ENCODE measurements at regions not wholly inside any gene's neighbourhood (a gene's known extent, or its start where the extent isn't known, plus 50 kb on each side); places are given as distances from the start of the nearest gene placed in this dataset.

- no peaks in the 10 kb centered on the region for H3K23me2 ChIP-seq (ENCODE audit: low read depth, low read length)
- no peak overlapping the region for H3K23ac ChIP-seq (ENCODE audit: insufficient read length)
- TF ChIP-seq NANOG (IDR thresholded peaks at IDR 0.05; ENCODE audit: insufficient read depth, low read depth, low read length, poor library complexity, severe bottlenecking) (no peak), RNF2 (IDR thresholded peaks at IDR 0.05; ENCODE audit: borderline replicate concordance, low read depth, low read length, missing control alignments, poor library complexity, severe bottlenecking) (no peak), BACH1 (IDR thresholded peaks at IDR 0.05; ENCODE audit: low read length) (no peak), MAX (IDR thresholded peaks at IDR 0.05) (no peak), E2F6 (IDR thresholded peaks at IDR 0.05) (no peak), SIN3A (conservative IDR thresholded peaks at IDR 0.05 in 1 of 2, IDR thresholded peaks at IDR 0.05 in 1 of 2; ENCODE audit: low read depth in 1 of 2, low read length in 2 of 2) (no peak), CREB1 (IDR thresholded peaks at IDR 0.05) (no peak), CHD2 (IDR thresholded peaks at IDR 0.05; ENCODE audit: low read length) (no peak), CHD1 (IDR thresholded peaks at IDR 0.05; ENCODE audit: low read depth, low read length) (no peak), JUN (IDR thresholded peaks at IDR 0.05; ENCODE audit: low read depth, low read length) (no peak), SP1 (IDR thresholded peaks at IDR 0.05; ENCODE audit: low read depth, low read length) (no peak), RFX5 (IDR thresholded peaks at IDR 0.05; ENCODE audit: borderline replicate concordance, low read depth, low read length) (no peak), SP4 (IDR thresholded peaks at IDR 0.05; ENCODE audit: low read length) (no peak), GABPA (IDR thresholded peaks at IDR 0.05; ENCODE audit: borderline replicate concordance, insufficient read depth, low read length) (no peak), SIRT6 (IDR thresholded peaks at IDR 0.05; ENCODE audit: low read length) (no peak)
Observed at GRCh38 chr5:30501065-30501464, 692.4 kb upstream of the CDH6 start.

More at GRCh38 chr5:30501065-30501464, 692.4 kb upstream of the CDH6 start:
- H3K79me1 ChIP-seq (ENCODE audit: low read depth, low read length): no peaks in the 10 kb centered on the region
- H4K91ac ChIP-seq (replicated peaks; ENCODE audit: insufficient read length, low read length): no peak overlapping the region
- no peak for DNase-seq (ENCODE audit: low read depth in 1 of 2, low spot score in 2 of 2)
- peaks cover 0 to 3% (median 1%) of the 10 kb centered on the region in 4 experiments; a peak in 1 of 7 replicates for H3K4me1 ChIP-seq (replicated peaks in 1 of 4; ENCODE audit: control insufficient read depth in 3 of 4, insufficient read depth in 4 of 4, low read length in 3 of 4)
- H4K5ac ChIP-seq (ENCODE audit: insufficient read length, low read depth, low read length): no peak overlapping the region
- no peak overlapping the region for H3K4ac ChIP-seq (replicated peaks; ENCODE audit: insufficient read length, low read depth, low read length)
- H4K8ac ChIP-seq (ENCODE audit: extremely low read depth, insufficient read depth, low read length): no peak overlapping the region
- no peak overlapping the region for H3K4me3 ChIP-seq (ENCODE audit: extremely low read depth in 1 of 4, insufficient read depth in 2 of 4, low read depth in 3 of 4, low read length in 4 of 4)
- no peak overlapping the region for H2BK20ac ChIP-seq (ENCODE audit: low read length)
- H2AK5ac ChIP-seq (ENCODE audit: low read depth, low read length): no peak overlapping the region
- no peak overlapping the region for H3K4me2 ChIP-seq (ENCODE audit: insufficient read depth in 1 of 2, low read depth in 2 of 2, low read length in 2 of 2)
- H3K18ac ChIP-seq (ENCODE audit: extremely low read depth, low read length): no peak overlapping the region
- ChIA-PET CTCF (ENCODE audit: partially characterized antibody) (interaction anchor here (1.6 kb wide), 1 partner anchor 100 kb away, joined by 3 read pairs; no protein-coding TSS in a partner anchor), POLR2A (ENCODE audit: partially characterized antibody) (no interaction called here)
- no peaks in the 10 kb centered on the region for H3K27me3 ChIP-seq (replicated peaks in 1 of 4; ENCODE audit: control insufficient read depth in 3 of 4, extremely low read depth in 1 of 4, insufficient read depth in 3 of 4, low read length in 3 of 4)
- no peak overlapping the region for H3K27ac ChIP-seq (ENCODE audit: low read depth, low read length)
- H2BK5ac ChIP-seq (ENCODE audit: low read depth, low read length): no peak overlapping the region
- FAIRE-seq: no peak
- no peak overlapping the region for H2BK120ac ChIP-seq (replicated peaks; ENCODE audit: low read depth, low read length)
- no peaks in the 10 kb centered on the region for H3K79me2 ChIP-seq (ENCODE audit: control insufficient read depth in 1 of 2, insufficient read depth in 2 of 2, low read length in 2 of 2)
- H3K56ac ChIP-seq (replicated peaks; ENCODE audit: insufficient read length, low read depth, low read length): no peak overlapping the region
- no peak overlapping the region for H2BK15ac ChIP-seq (ENCODE audit: low read length)
- no peak overlapping the region for H2BK12ac ChIP-seq (ENCODE audit: low read depth, low read length)
- H4K20me1 ChIP-seq (replicated peaks in 1 of 2; ENCODE audit: control insufficient read depth in 1 of 2, insufficient read depth in 2 of 2, low read length in 2 of 2): no peaks in the 10 kb centered on the region
- H3K9ac ChIP-seq (replicated peaks in 1 of 4; ENCODE audit: extremely low read depth in 1 of 4, low read depth in 3 of 4, low read length in 3 of 4): no peak overlapping the region
- H3K36me3 ChIP-seq (ENCODE audit: control insufficient read depth in 2 of 4, insufficient read depth in 4 of 4, low read length in 3 of 4): no peaks in the 10 kb centered on the region
- no peaks in the 10 kb centered on the region for H3K9me3 ChIP-seq (ENCODE audit: insufficient read depth in 2 of 2, low read depth in 1 of 2, low read length in 1 of 2)
- 72% methylated on average over 3 of the region's 3 CpGs; no CpG with 5 or more reads in 1 of the 2 experiments for WGBS, 2 experiments (ENCODE audit: extremely low coverage in 1 of 2, insufficient coverage in 1 of 2, insufficient read length in 1 of 2, insufficient replicate concordance in 2 of 2, low coverage in 1 of 2, low lambda C conversion rate in 2 of 2, missing lambda C conversion rate in 1 of 2)
- no peak overlapping the region for H3K14ac ChIP-seq (ENCODE audit: insufficient read length)
- H2AFZ ChIP-seq (ENCODE audit: low read length): no peak overlapping the region

Measured in H1 (cell line).